ENCODE measurements at regions not wholly inside any gene's neighbourhood (a gene's known extent, or its start where the extent isn't known, plus 50 kb on each side); places are given as distances from the start of the nearest gene placed in this dataset.

- Histone ChIP-seq H3K36me3 (no peaks in the 10 kb centered on the region), H3K9me3 (no peaks in the 10 kb centered on the region), H3K4me3 (no peak overlapping the region), H3K27me3 (no peaks in the 10 kb centered on the region), H3K27ac (replicated peaks in 1 of 4) (no peak overlapping the region), H3K4me1 (no peaks in the 10 kb centered on the region)
- intact Hi-C loops (cut with DNase I), result no loop called here
- 88% methylated on average over 2 of the region's 2 CpGs for WGBS
- DNase-seq (ENCODE audit: extremely low spot score), result no peak
- TF ChIP-seq POLR2AphosphoS5 (IDR thresholded peaks at IDR 0.05) (no peak), CTCF (IDR thresholded peaks at IDR 0.05) (no peak), EP300 (IDR thresholded peaks at IDR 0.05) (no peak), POLR2A (IDR thresholded peaks at IDR 0.05; ENCODE audit: low read depth) (no peak)
Observed at GRCh38 chr7:51634025-51634424, 317.4 kb upstream of the COBL start.

GRCh38 chr7:51633596-51633995 is 317.0 kb upstream of the COBL start:
- intact Hi-C loops (cut with DNase I), result no loop called here
- no peaks in the 10 kb centered on the region for H3K4me1 ChIP-seq
- no peak overlapping the region for H3K4me3 ChIP-seq
- no peak for DNase-seq (ENCODE audit: extremely low spot score)
- TF ChIP-seq POLR2A (IDR thresholded peaks at IDR 0.05; ENCODE audit: low read depth) (no peak), CTCF (IDR thresholded peaks at IDR 0.05) (no peak), POLR2AphosphoS5 (IDR thresholded peaks at IDR 0.05) (no peak), EP300 (IDR thresholded peaks at IDR 0.05) (no peak)
- no peaks in the 10 kb centered on the region for H3K36me3 ChIP-seq
- no peaks in the 10 kb centered on the region for H3K9me3 ChIP-seq
- H3K27me3 ChIP-seq, result no peaks in the 10 kb centered on the region
- 84% methylated on average over 6 of the region's 6 CpGs for WGBS
- no peak overlapping the region for H3K27ac ChIP-seq (replicated peaks in 1 of 4)

DNA sequence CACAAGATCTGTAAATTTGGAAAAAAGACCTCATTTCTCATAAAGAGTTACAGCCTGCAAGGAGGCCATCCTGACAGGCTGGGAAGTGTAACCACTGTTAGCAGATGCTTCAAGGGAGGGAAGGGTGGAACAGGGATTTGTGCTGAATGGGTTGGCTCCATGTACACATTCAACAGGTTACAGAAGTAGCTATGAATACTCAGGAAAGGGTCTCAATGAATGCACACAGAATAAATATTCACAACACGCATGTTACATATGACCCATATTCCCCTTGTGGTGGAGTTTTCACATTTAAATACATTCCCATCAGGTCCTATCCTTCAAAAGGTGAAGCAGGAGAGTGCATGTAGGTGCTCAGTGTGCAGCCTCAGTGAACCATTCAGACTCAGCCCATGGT is 316.4 kb upstream of the COBL start:
- DNase-seq (ENCODE audit: extremely low spot score), result no peak
- H3K9me3 ChIP-seq, result no peaks in the 10 kb centered on the region
- H3K4me3 ChIP-seq, result no peak overlapping the region
- TF ChIP-seq POLR2A (IDR thresholded peaks at IDR 0.05; ENCODE audit: low read depth) (no peak), CTCF (IDR thresholded peaks at IDR 0.05) (no peak)
- no peaks in the 10 kb centered on the region for H3K27me3 ChIP-seq
- WGBS, result 100% methylated on average over 1 of the region's 1 CpG
- no peaks in the 10 kb centered on the region for H3K36me3 ChIP-seq
- intact Hi-C loops (cut with DNase I), result no loop called here
- H3K4me1 ChIP-seq, result no peaks in the 10 kb centered on the region
- H3K27ac ChIP-seq (replicated peaks in 1 of 4), result no peak overlapping the region

GRCh38 chr7:51630933-51631332 is 314.3 kb upstream of the COBL start:
- H3K36me3 ChIP-seq, result no peaks in the 10 kb centered on the region
- no peak overlapping the region for H3K4me3 ChIP-seq
- no peaks in the 10 kb centered on the region for H3K4me1 ChIP-seq
- TF ChIP-seq CTCF (IDR thresholded peaks at IDR 0.05), result no peak
- no peak for TF ChIP-seq EP300 (IDR thresholded peaks at IDR 0.05)
- no peak for TF ChIP-seq POLR2A (IDR thresholded peaks at IDR 0.05; ENCODE audit: low read depth)
- TF ChIP-seq POLR2AphosphoS5 (IDR thresholded peaks at IDR 0.05), result no peak
- no peaks in the 10 kb centered on the region for H3K9me3 ChIP-seq
- WGBS, result 95% methylated on average over 16 of the region's 16 CpGs
- no peaks in the 10 kb centered on the region for H3K27me3 ChIP-seq
- H3K27ac ChIP-seq (replicated peaks in 1 of 4), result no peak overlapping the region
- intact Hi-C loops (cut with DNase I), result no loop called here
- no peak for DNase-seq (ENCODE audit: extremely low spot score)

- TF ChIP-seq POLR2AphosphoS5 (IDR thresholded peaks at IDR 0.05) (no peak), CTCF (IDR thresholded peaks at IDR 0.05) (no peak), EP300 (IDR thresholded peaks at IDR 0.05) (no peak), POLR2A (IDR thresholded peaks at IDR 0.05; ENCODE audit: low read depth) (no peak)
- no peaks in the 10 kb centered on the region for H3K4me1 ChIP-seq
- H3K36me3 ChIP-seq, result no peaks in the 10 kb centered on the region
- no peak for DNase-seq (ENCODE audit: extremely low spot score)
- H3K27me3 ChIP-seq, result no peaks in the 10 kb centered on the region
- H3K4me3 ChIP-seq, result no peak overlapping the region
- H3K9me3 ChIP-seq, result no peaks in the 10 kb centered on the region
- no peak overlapping the region for H3K27ac ChIP-seq (replicated peaks in 1 of 4)
- 79% methylated on average over 4 of the region's 5 CpGs for WGBS
- intact Hi-C loops (cut with DNase I), result no loop called here
Observed at GRCh38 chr7:51629206-51629605, 312.6 kb upstream of the COBL start.
